ENCODE measurements at regions not wholly inside any gene's neighbourhood (a gene's known extent, or its start where the extent isn't known, plus 50 kb on each side); places are given as distances from the start of the nearest gene placed in this dataset.

GRCh38 chr5:113937301-113937700 lies 423.8 kb downstream of the YTHDC2 start:
- TF ChIP-seq, protein P1, sequence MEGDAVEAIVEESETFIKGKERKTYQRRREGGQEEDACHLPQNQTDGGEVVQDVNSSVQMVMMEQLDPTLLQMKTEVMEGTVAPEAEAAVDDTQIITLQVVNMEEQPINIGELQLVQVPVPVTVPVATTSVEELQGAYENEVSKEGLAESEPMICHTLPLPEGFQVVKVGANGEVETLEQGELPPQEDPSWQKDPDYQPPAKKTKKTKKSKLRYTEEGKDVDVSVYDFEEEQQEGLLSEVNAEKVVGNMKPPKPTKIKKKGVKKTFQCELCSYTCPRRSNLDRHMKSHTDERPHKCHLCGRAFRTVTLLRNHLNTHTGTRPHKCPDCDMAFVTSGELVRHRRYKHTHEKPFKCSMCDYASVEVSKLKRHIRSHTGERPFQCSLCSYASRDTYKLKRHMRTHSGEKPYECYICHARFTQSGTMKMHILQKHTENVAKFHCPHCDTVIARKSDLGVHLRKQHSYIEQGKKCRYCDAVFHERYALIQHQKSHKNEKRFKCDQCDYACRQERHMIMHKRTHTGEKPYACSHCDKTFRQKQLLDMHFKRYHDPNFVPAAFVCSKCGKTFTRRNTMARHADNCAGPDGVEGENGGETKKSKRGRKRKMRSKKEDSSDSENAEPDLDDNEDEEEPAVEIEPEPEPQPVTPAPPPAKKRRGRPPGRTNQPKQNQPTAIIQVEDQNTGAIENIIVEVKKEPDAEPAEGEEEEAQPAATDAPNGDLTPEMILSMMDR (IDR thresholded peaks at IDR 0.05): no peak
- TF ChIP-seq EP300 (IDR thresholded peaks at IDR 0.05) (no peak), POLR2A (IDR thresholded peaks at IDR 0.05) (no peak)
